ENCODE measurements at regions not wholly inside any gene's neighbourhood (a gene's known extent, or its start where the extent isn't known, plus 50 kb on each side); places are given as distances from the start of the nearest gene placed in this dataset.
"Not testable (repeated sequence)": the region's sequence is repeated elsewhere in the genome, so short reads cannot be mapped to it uniquely, and the experiment has no call there.

GRCh38 chr14:39615352-39615751 lies 183.1 kb upstream of the FBXO33 start:
- no peak for ATAC-seq

- ATAC-seq = no peak
Observed at GRCh38 chr14:39614297-39614923, 182.2 kb upstream of the FBXO33 start.

GRCh38 chr14:39609119-39609518 lies 176.9 kb upstream of the FBXO33 start:
- ATAC-seq = no peak

GRCh38 chr14:39607978-39608377 lies 175.7 kb upstream of the FBXO33 start:
- ATAC-seq = no peak

GRCh38 chr14:39603942-39604341 lies 171.7 kb upstream of the FBXO33 start:
- no peak for ATAC-seq

GRCh38 chr14:39593377-39593776 lies 161.1 kb upstream of the FBXO33 start:
- no peak for ATAC-seq

GRCh38 chr14:39592116-39592789 lies 160.0 kb upstream of the FBXO33 start:
- no peak for ATAC-seq

GRCh38 chr14:39589882-39590281 lies 157.6 kb upstream of the FBXO33 start:
- ATAC-seq = not testable (repeated sequence)

- ATAC-seq = no peak
Observed at GRCh38 chr14:39582028-39582654, 149.9 kb upstream of the FBXO33 start.

GRCh38 chr14:39581474-39581873 lies 149.2 kb upstream of the FBXO33 start:
- ATAC-seq = no peak

- no peak for ATAC-seq
Observed at GRCh38 chr14:39580696-39581095, 148.5 kb upstream of the FBXO33 start.

- ATAC-seq = no peak
Observed at GRCh38 chr14:39576736-39577135, 144.5 kb upstream of the FBXO33 start.

GRCh38 chr14:39576258-39576657 lies 144.0 kb upstream of the FBXO33 start:
- ATAC-seq = no peak

GRCh38 chr14:39568809-39569538 lies 136.7 kb upstream of the FBXO33 start:
- ATAC-seq = no peak

GRCh38 chr14:39566795-39567194 lies 134.6 kb upstream of the FBXO33 start:
- ATAC-seq = no peak

- no peak for ATAC-seq
Observed at GRCh38 chr14:39563361-39563760, 131.1 kb upstream of the FBXO33 start.

GRCh38 chr14:39562175-39562574 lies 129.9 kb upstream of the FBXO33 start:
- ATAC-seq = no peak

- ATAC-seq = no peak
Observed at GRCh38 chr14:39558525-39558924, 126.3 kb upstream of the FBXO33 start.

GRCh38 chr14:39555749-39556148 lies 123.5 kb upstream of the FBXO33 start:
- ATAC-seq = no peak

GRCh38 chr14:39554576-39554975 lies 122.3 kb upstream of the FBXO33 start:
- ATAC-seq = no peak

GRCh38 chr14:39548358-39548757 lies 116.1 kb upstream of the FBXO33 start:
- ATAC-seq = no peak

- ATAC-seq = no peak
Observed at GRCh38 chr14:39547845-39548244, 115.6 kb upstream of the FBXO33 start.

- ATAC-seq = no peak
Observed at GRCh38 chr14:39505812-39506211, 73.6 kb upstream of the FBXO33 start.

GRCh38 chr14:39500253-39500652 lies 68.0 kb upstream of the FBXO33 start:
- no peak for ATAC-seq
